ENCODE measurements at regions not wholly inside any gene's neighbourhood (a gene's known extent, or its start where the extent isn't known, plus 50 kb on each side); places are given as distances from the start of the nearest gene placed in this dataset.

DNA sequence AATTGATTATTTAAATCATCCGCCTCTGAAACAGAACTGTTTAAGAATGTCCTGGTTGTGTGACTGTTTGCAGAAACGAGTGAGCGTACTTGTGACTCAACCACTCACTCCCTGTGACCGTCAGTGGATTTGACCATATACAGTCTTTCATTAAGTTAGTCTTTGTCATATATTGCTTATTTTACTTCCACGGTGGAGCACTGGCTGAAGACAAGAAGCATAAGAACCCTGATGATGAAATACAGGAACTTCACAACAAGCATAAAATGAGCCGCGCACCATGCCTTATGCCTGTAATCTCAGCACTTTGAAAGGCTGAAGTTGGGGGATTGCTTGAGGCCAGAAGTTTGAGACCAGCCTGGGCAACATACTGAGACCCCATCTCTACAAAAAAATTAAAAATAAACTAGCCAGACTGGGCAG is 194.0 kb downstream of the TOMM20 start (continued):
- TF ChIP-seq CBX8 (IDR thresholded peaks at IDR 0.05; ENCODE audit: borderline replicate concordance, extremely low read depth, low read depth, low read length, poor library complexity, severe bottlenecking) (no peak), CEBPG (CRISPR knock-in tag; IDR thresholded peaks at IDR 0.05) (no peak), CEBPG (tag; conservative IDR thresholded peaks at IDR 0.05 in 1 of 2, IDR thresholded peaks at IDR 0.05 in 1 of 2) (peak in 1 of 2 experiments; percentile 48; a peak in 1 of 4 replicates)

DNA sequence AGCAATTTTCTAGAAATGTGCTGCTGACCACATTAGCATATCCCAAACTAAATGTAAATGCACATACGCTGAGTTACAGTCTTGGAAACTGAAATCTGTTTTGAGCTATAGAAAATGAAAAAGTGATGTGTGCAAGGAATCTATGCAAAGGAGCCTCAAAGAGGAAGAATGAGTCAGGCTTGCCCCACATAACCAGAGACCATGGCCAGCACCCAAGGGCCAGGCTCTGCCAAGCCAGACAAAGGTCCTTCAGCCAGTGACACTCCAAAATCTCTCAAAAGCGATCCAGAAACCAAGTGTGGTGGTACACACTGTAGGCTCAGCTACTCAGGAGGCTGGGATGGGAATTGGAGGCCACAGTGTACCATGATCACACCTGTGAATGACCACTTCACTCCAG is 195.2 kb downstream of the TOMM20 start:
- no peak for ATAC-seq
- Histone ChIP-seq H3K27ac (ENCODE audit: extremely low read depth, low read depth, low read length) (no peak overlapping the region), H3K79me2 (ENCODE audit: control insufficient read depth, insufficient read depth, low read length) (no peaks in the 10 kb centered on the region), H3K9ac (ENCODE audit: insufficient read depth in 1 of 2, low read depth in 2 of 2, low read length in 2 of 2) (no peak overlapping the region; a peak in 1 of 4 replicates), H3K4me2 (ENCODE audit: insufficient read depth, low read length) (no peak overlapping the region), H3K27me3 (ENCODE audit: control insufficient read depth in 2 of 2, insufficient read depth in 2 of 2, low read length in 2 of 2) (no peaks in the 10 kb centered on the region), H3K9me1 (ENCODE audit: control insufficient read depth, insufficient read depth, low read length) (no peaks in the 10 kb centered on the region), H3K36me3 (ENCODE audit: control insufficient read depth, insufficient read depth, low read length) (no peaks in the 10 kb centered on the region), H3K4me1 (replicated peaks in 1 of 2; ENCODE audit: control insufficient read depth in 2 of 2, insufficient read depth in 2 of 2, low read length in 2 of 2) (peaks cover 0 to 3% of the 10 kb centered on the region in 2 experiments; a peak in 2 of 5 replicates), H3K4me3 (no peak overlapping the region), H2AFZ (ENCODE audit: low read depth, low read length) (no peak overlapping the region), H3K9me3 (replicated peaks; ENCODE audit: control insufficient read depth, insufficient read depth, low read depth, low read length) (no peaks in the 10 kb centered on the region), H4K20me1 (replicated peaks; ENCODE audit: control insufficient read depth, insufficient read depth, low read length) (no peaks in the 10 kb centered on the region)
- no peak for DNase-seq (ENCODE audit: extremely low read depth in 1 of 4, low spot score in 3 of 4)
- no peak for FAIRE-seq
- TF ChIP-seq, protein P1, sequence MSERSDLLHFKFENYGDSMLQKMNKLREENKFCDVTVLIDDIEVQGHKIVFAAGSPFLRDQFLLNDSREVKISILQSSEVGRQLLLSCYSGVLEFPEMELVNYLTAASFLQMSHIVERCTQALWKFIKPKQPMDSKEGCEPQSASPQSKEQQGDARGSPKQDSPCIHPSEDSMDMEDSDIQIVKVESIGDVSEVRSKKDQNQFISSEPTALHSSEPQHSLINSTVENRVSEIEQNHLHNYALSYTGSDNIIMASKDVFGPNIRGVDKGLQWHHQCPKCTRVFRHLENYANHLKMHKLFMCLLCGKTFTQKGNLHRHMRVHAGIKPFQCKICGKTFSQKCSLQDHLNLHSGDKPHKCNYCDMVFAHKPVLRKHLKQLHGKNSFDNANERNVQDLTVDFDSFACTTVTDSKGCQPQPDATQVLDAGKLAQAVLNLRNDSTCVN (CRISPR knock-in tag; IDR thresholded peaks at IDR 0.05) = no peak
- TF ChIP-seq GATAD2B (IDR thresholded peaks at IDR 0.05; ENCODE audit: borderline replicate concordance) = no peak
- TF ChIP-seq HDAC3 (IDR thresholded peaks at IDR 0.05; ENCODE audit: borderline replicate concordance, partially characterized antibody) = no peak
- no peak for TF ChIP-seq KAT2B (IDR thresholded peaks at IDR 0.05; ENCODE audit: low read depth, low read length)
- TF ChIP-seq POLR3G (IDR thresholded peaks at IDR 0.05; ENCODE audit: extremely low read depth, insufficient read length, insufficient replicate concordance) = no peak
- TF ChIP-seq ADNP (tag; IDR thresholded peaks at IDR 0.05) = no peak
- no peak for TF ChIP-seq SUPT5H (IDR thresholded peaks at IDR 0.05)
- TF ChIP-seq, protein P2, sequence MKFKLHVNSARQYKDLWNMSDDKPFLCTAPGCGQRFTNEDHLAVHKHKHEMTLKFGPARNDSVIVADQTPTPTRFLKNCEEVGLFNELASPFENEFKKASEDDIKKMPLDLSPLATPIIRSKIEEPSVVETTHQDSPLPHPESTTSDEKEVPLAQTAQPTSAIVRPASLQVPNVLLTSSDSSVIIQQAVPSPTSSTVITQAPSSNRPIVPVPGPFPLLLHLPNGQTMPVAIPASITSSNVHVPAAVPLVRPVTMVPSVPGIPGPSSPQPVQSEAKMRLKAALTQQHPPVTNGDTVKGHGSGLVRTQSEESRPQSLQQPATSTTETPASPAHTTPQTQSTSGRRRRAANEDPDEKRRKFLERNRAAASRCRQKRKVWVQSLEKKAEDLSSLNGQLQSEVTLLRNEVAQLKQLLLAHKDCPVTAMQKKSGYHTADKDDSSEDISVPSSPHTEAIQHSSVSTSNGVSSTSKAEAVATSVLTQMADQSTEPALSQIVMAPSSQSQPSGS (CRISPR knock-in tag; IDR thresholded peaks at IDR 0.05) = no peak
- TF ChIP-seq TCF3 (CRISPR knock-in tag; IDR thresholded peaks at IDR 0.05) = no peak
- TF ChIP-seq, protein P3, sequence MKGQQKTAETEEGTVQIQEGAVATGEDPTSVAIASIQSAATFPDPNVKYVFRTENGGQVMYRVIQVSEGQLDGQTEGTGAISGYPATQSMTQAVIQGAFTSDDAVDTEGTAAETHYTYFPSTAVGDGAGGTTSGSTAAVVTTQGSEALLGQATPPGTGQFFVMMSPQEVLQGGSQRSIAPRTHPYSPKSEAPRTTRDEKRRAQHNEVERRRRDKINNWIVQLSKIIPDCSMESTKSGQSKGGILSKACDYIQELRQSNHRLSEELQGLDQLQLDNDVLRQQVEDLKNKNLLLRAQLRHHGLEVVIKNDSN (CRISPR knock-in tag; IDR thresholded peaks at IDR 0.05) = no peak
- TF ChIP-seq ZEB2 (IDR thresholded peaks at IDR 0.05) = no peak
- no peak for TF ChIP-seq POLR2AphosphoS5 (IDR thresholded peaks at IDR 0.05; ENCODE audit: control insufficient read depth, insufficient read depth, low read depth, low read length)
- no peak for TF ChIP-seq TAL1 (IDR thresholded peaks at IDR 0.05)
- 26% methylated on average over 2 of the region's 2 CpGs for WGBS (ENCODE audit: insufficient coverage, low coverage, missing lambda C conversion rate)
- intact Hi-C loops (cut with micrococcal nuclease) = no loop called here
- BruUV-seq (replicated peaks) = no TSS peak
- in situ Hi-C loops (cut with MboI) = no loop called here
- CTCF ChIA-PET (ENCODE audit: low intra/inter-chr PET ratio) = no interaction called here
- POLR2A ChIA-PET = interaction anchor here (0.7 to 1.2 kb wide), 2 partner anchors 16 to 41 kb away, joined by 3 read pairs; no protein-coding TSS in a partner anchor

Data from K562 (cell line).